HS-5 (cell line): ENCODE measurements at regions not wholly inside any gene's neighbourhood (a gene's known extent, or its start where the extent isn't known, plus 50 kb on each side); places are given as distances from the start of the nearest gene placed in this dataset.
"Not testable (repeated sequence)": the region's sequence is repeated elsewhere in the genome, so short reads cannot be mapped to it uniquely, and the experiment has no call there.

Experiments
- DNase-seq: peaks from one replicate; pipeline ENCODE4 v3.0.0-alpha.2; 2012; ENCODE audit warnings: low read depth

GRCh38 chr3:134704133-134704532 lies 53.3 kb upstream of the KY start:
- no peak for DNase-seq

GRCh38 chr3:134704556-134704955 lies 53.7 kb upstream of the KY start:
- no peak for DNase-seq

GRCh38 chr3:134707908-134708597 lies 57.2 kb upstream of the KY start:
- peak; percentile 49 for DNase-seq

GRCh38 chr3:134708671-134709070 lies 57.8 kb upstream of the KY start:
- peak; percentile 32 for DNase-seq

- no peak for DNase-seq
Observed at GRCh38 chr3:134709076-134709475, 58.3 kb upstream of the KY start.

GRCh38 chr3:134709561-134710312 lies 58.9 kb upstream of the KY start:
- DNase-seq = no peak

- DNase-seq = no peak
Observed at GRCh38 chr3:134710313-134710680, 59.5 kb upstream of the KY start.

GRCh38 chr3:134711284-134711683 lies 60.5 kb upstream of the KY start:
- DNase-seq = no peak

- no peak for DNase-seq
Observed at GRCh38 chr3:134713671-134714070, 62.8 kb upstream of the KY start.

GRCh38 chr3:134718726-134719125 lies 67.9 kb upstream of the KY start:
- DNase-seq = no peak

- no peak for DNase-seq
Observed at GRCh38 chr3:134721214-134721613, 70.4 kb upstream of the KY start.

- no peak for DNase-seq
Observed at GRCh38 chr3:134722969-134723368, 72.1 kb upstream of the EPHB1 start.

GRCh38 chr3:134729649-134730048 lies 65.4 kb upstream of the EPHB1 start:
- no peak for DNase-seq

GRCh38 chr3:134737516-134737915 lies 57.5 kb upstream of the EPHB1 start:
- DNase-seq = no peak

GRCh38 chr3:134740077-134740476 lies 55.0 kb upstream of the EPHB1 start:
- not testable (repeated sequence) for DNase-seq

- no peak for DNase-seq
Observed at GRCh38 chr3:134742202-134742601, 52.9 kb upstream of the EPHB1 start.

GRCh38 chr3:134743006-134743405 lies 52.1 kb upstream of the EPHB1 start:
- DNase-seq = no peak
